Liver (tissue), 3 donors: ENCODE measurements at regions not wholly inside any gene's neighbourhood (a gene's known extent, or its start where the extent isn't known, plus 50 kb on each side); places are given as distances from the start of the nearest gene placed in this dataset.

ENCODE experiments used
- GABPA ChIP-seq, 2 donors: IDR thresholded peaks in 1 of 2; conservative IDR thresholded peaks in 1 of 2; 2 replicates each; pipeline ENCODE4 v1.6.1; 2016; ENCODE audit warnings: antibody characterized with exemption in 2 of 2, mild to moderate bottlenecking in 1 of 2, moderate library complexity in 1 of 2
- JUND ChIP-seq, 2 donors: IDR thresholded peaks; 2 replicates each; pipeline ENCODE4 v1.6.1; 2016; ENCODE audit warnings: antibody characterized with exemption in 2 of 2
- RAD21 ChIP-seq, 2 donors: IDR thresholded peaks; 2 replicates each; pipeline ENCODE4 v1.6.1; 2016; ENCODE audit warnings: antibody characterized with exemption in 2 of 2, mild to moderate bottlenecking in 2 of 2
- RXRA ChIP-seq, 2 donors: IDR thresholded peaks; 2 replicates each; pipeline ENCODE4 v1.6.1; 2017 to 2018; ENCODE audit warnings: antibody characterized with exemption in 2 of 2, mild to moderate bottlenecking in 1 of 2
- TAF1 ChIP-seq: conservative IDR thresholded peaks from 2 replicates; pipeline ENCODE4 v1.6.1; 2016; ENCODE audit warnings: antibody characterized with exemption, mild to moderate bottlenecking
- YY1 ChIP-seq: IDR thresholded peaks from 2 replicates; pipeline ENCODE4 v1.6.1; 2016; ENCODE audit warnings: antibody characterized with exemption, mild to moderate bottlenecking
- TF ChIP-seq, protein P1 (sequence below): fragments of 150-350 bp; IDR thresholded peaks from 2 replicates; pipeline ENCODE4 v1.5.1; 2017; ENCODE audit warnings: improper control_type of control experiment, low read depth, low read length; ENCODE audit not compliant: missing input control
- TF ChIP-seq, protein P2 (sequence below): IDR thresholded peaks from 2 replicates; pipeline ENCODE4 v1.6.1; 2016; ENCODE audit warnings: antibody characterized with exemption
- TF ChIP-seq, protein P3 (sequence below): IDR thresholded peaks from 2 replicates; pipeline ENCODE4 v1.6.1; 2016; ENCODE audit warnings: antibody characterized with exemption, mild to moderate bottlenecking
- TF ChIP-seq, protein P4 (sequence below): IDR thresholded peaks from 2 replicates; pipeline ENCODE4 v1.6.1; 2016; ENCODE audit warnings: antibody characterized with exemption
- donor health status: healthy.
- donor health status: healthy.

DNA sequence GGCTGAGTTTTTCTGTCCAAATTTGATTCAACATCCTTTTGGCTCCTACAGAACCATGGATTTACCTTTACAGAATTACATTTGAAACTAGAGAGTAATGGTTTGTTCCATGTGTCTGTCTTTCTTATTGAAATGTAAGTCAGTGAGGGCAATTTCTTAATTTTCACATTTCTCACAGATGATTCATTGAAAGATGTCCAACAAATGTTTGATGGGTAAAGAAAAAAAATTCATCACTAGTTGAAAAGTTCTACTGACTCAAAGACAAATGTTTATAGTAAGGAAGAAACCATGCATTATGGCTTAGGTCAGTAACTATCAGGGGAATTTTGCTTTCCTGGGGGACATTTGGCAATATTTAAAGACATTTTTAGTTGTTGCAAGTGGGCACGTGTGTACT lies 131.6 kb upstream of the TRPM3 start:
- TF ChIP-seq, protein P1, sequence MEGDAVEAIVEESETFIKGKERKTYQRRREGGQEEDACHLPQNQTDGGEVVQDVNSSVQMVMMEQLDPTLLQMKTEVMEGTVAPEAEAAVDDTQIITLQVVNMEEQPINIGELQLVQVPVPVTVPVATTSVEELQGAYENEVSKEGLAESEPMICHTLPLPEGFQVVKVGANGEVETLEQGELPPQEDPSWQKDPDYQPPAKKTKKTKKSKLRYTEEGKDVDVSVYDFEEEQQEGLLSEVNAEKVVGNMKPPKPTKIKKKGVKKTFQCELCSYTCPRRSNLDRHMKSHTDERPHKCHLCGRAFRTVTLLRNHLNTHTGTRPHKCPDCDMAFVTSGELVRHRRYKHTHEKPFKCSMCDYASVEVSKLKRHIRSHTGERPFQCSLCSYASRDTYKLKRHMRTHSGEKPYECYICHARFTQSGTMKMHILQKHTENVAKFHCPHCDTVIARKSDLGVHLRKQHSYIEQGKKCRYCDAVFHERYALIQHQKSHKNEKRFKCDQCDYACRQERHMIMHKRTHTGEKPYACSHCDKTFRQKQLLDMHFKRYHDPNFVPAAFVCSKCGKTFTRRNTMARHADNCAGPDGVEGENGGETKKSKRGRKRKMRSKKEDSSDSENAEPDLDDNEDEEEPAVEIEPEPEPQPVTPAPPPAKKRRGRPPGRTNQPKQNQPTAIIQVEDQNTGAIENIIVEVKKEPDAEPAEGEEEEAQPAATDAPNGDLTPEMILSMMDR, result no peak
- TF ChIP-seq RAD21 (IDR thresholded peaks at IDR 0.05), result no peak
- no peak for TF ChIP-seq GABPA (IDR thresholded peaks at IDR 0.05 in 1 of 2, conservative IDR thresholded peaks at IDR 0.05 in 1 of 2)
- TF ChIP-seq JUND (IDR thresholded peaks at IDR 0.05), result no peak
- TF ChIP-seq TAF1, result no peak
- TF ChIP-seq, protein P2, sequence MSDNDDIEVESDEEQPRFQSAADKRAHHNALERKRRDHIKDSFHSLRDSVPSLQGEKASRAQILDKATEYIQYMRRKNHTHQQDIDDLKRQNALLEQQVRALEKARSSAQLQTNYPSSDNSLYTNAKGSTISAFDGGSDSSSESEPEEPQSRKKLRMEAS, result no peak
- no peak for TF ChIP-seq RXRA (IDR thresholded peaks at IDR 0.05)
- TF ChIP-seq YY1, result no peak
- TF ChIP-seq, protein P3, sequence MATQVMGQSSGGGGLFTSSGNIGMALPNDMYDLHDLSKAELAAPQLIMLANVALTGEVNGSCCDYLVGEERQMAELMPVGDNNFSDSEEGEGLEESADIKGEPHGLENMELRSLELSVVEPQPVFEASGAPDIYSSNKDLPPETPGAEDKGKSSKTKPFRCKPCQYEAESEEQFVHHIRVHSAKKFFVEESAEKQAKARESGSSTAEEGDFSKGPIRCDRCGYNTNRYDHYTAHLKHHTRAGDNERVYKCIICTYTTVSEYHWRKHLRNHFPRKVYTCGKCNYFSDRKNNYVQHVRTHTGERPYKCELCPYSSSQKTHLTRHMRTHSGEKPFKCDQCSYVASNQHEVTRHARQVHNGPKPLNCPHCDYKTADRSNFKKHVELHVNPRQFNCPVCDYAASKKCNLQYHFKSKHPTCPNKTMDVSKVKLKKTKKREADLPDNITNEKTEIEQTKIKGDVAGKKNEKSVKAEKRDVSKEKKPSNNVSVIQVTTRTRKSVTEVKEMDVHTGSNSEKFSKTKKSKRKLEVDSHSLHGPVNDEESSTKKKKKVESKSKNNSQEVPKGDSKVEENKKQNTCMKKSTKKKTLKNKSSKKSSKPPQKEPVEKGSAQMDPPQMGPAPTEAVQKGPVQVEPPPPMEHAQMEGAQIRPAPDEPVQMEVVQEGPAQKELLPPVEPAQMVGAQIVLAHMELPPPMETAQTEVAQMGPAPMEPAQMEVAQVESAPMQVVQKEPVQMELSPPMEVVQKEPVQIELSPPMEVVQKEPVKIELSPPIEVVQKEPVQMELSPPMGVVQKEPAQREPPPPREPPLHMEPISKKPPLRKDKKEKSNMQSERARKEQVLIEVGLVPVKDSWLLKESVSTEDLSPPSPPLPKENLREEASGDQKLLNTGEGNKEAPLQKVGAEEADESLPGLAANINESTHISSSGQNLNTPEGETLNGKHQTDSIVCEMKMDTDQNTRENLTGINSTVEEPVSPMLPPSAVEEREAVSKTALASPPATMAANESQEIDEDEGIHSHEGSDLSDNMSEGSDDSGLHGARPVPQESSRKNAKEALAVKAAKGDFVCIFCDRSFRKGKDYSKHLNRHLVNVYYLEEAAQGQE, result no peak
- TF ChIP-seq, protein P4, sequence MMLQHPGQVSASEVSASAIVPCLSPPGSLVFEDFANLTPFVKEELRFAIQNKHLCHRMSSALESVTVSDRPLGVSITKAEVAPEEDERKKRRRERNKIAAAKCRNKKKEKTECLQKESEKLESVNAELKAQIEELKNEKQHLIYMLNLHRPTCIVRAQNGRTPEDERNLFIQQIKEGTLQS, result no peak
